ENCODE measurements at regions not wholly inside any gene's neighbourhood (a gene's known extent, or its start where the extent isn't known, plus 50 kb on each side); places are given as distances from the start of the nearest gene placed in this dataset.

- TF ChIP-seq EZH2phosphoT487 (IDR thresholded peaks at IDR 0.05; ENCODE audit: borderline replicate concordance) (no peak), CTCF (conservative IDR thresholded peaks at IDR 0.05; ENCODE audit: low read length) (no peak)
- H3K9me2 ChIP-seq (replicated peaks; ENCODE audit: low read depth, low read length) = no peaks in the 10 kb centered on the region
Observed at GRCh38 chr10:85477979-85478378, 888.6 kb downstream of the GRID1 start.

GRCh38 chr10:85490431-85490830, 876.2 kb downstream of the GRID1 start:
- Histone ChIP-seq H4K20me1 (ENCODE audit: insufficient read depth, low read length, poor library complexity, severe bottlenecking) (no peaks in the 10 kb centered on the region), H3K9ac (ENCODE audit: low read depth, low read length, poor library complexity, severe bottlenecking) (no peak overlapping the region), H2AFZ (ENCODE audit: low read length) (no peak overlapping the region), H3K4me3 (ENCODE audit: low read length, poor library complexity, severe bottlenecking) (no peak overlapping the region), H3K36me3 (ENCODE audit: insufficient read depth, low read length) (no peaks in the 10 kb centered on the region), H3K4me2 (ENCODE audit: low read depth, low read length, poor library complexity, severe bottlenecking) (no peak overlapping the region), H3F3A (ENCODE audit: low read depth) (no peaks in the 10 kb centered on the region), H3K79me2 (ENCODE audit: insufficient read depth, low read length) (no peaks in the 10 kb centered on the region), H3K9me3 (ENCODE audit: insufficient read depth, low read depth, low read length) (no peaks in the 10 kb centered on the region), H3K4me1 (ENCODE audit: insufficient read depth, low read length, poor library complexity, severe bottlenecking) (no peaks in the 10 kb centered on the region), H3K27me3 (ENCODE audit: insufficient read depth, low read length, poor library complexity, severe bottlenecking) (no peaks in the 10 kb centered on the region), H3K9me2 (replicated peaks; ENCODE audit: low read depth, low read length) (no peaks in the 10 kb centered on the region; the same call in 1 of the 2 replicates)
- TF ChIP-seq EZH2phosphoT487 (IDR thresholded peaks at IDR 0.05; ENCODE audit: borderline replicate concordance) (no peak), CTCF (conservative IDR thresholded peaks at IDR 0.05; ENCODE audit: low read length) (no peak)

More at GRCh38 chr10:85477979-85478378, 888.6 kb downstream of the GRID1 start:
- no peaks in the 10 kb centered on the region for H4K20me1 ChIP-seq (ENCODE audit: insufficient read depth, low read length, poor library complexity, severe bottlenecking)
- H3K36me3 ChIP-seq (ENCODE audit: insufficient read depth, low read length) = no peaks in the 10 kb centered on the region
- no peak overlapping the region for H2AFZ ChIP-seq (ENCODE audit: low read length)
- H3K9ac ChIP-seq (ENCODE audit: low read depth, low read length, poor library complexity, severe bottlenecking) = no peak overlapping the region
- H3K4me2 ChIP-seq (ENCODE audit: low read depth, low read length, poor library complexity, severe bottlenecking) = no peak overlapping the region
- H3K9me3 ChIP-seq (ENCODE audit: insufficient read depth, low read depth, low read length) = no peaks in the 10 kb centered on the region
- H3K4me3 ChIP-seq (ENCODE audit: low read length, poor library complexity, severe bottlenecking) = no peak overlapping the region
- no peaks in the 10 kb centered on the region for H3K79me2 ChIP-seq (ENCODE audit: insufficient read depth, low read length)
- no peaks in the 10 kb centered on the region for H3K4me1 ChIP-seq (ENCODE audit: insufficient read depth, low read length, poor library complexity, severe bottlenecking)
- H3K27me3 ChIP-seq (ENCODE audit: insufficient read depth, low read length, poor library complexity, severe bottlenecking) = no peaks in the 10 kb centered on the region
- no peaks in the 10 kb centered on the region for H3F3A ChIP-seq (ENCODE audit: low read depth)

GRCh38 chr10:85491652-85492051, 874.9 kb downstream of the GRID1 start:
- Histone ChIP-seq H3K9ac (ENCODE audit: low read depth, low read length, poor library complexity, severe bottlenecking) (no peak overlapping the region), H3K9me2 (replicated peaks; ENCODE audit: low read depth, low read length) (no peaks in the 10 kb centered on the region; the same call in 1 of the 2 replicates), H2AFZ (ENCODE audit: low read length) (no peak overlapping the region), H3K79me2 (ENCODE audit: insufficient read depth, low read length) (no peaks in the 10 kb centered on the region), H4K20me1 (ENCODE audit: insufficient read depth, low read length, poor library complexity, severe bottlenecking) (no peaks in the 10 kb centered on the region), H3F3A (ENCODE audit: low read depth) (no peaks in the 10 kb centered on the region), H3K4me2 (ENCODE audit: low read depth, low read length, poor library complexity, severe bottlenecking) (no peak overlapping the region), H3K4me1 (ENCODE audit: insufficient read depth, low read length, poor library complexity, severe bottlenecking) (no peaks in the 10 kb centered on the region), H3K36me3 (ENCODE audit: insufficient read depth, low read length) (no peaks in the 10 kb centered on the region), H3K27me3 (ENCODE audit: insufficient read depth, low read length, poor library complexity, severe bottlenecking) (no peaks in the 10 kb centered on the region), H3K9me3 (ENCODE audit: insufficient read depth, low read depth, low read length) (no peaks in the 10 kb centered on the region), H3K4me3 (ENCODE audit: low read length, poor library complexity, severe bottlenecking) (no peak overlapping the region)
- TF ChIP-seq EZH2phosphoT487 (IDR thresholded peaks at IDR 0.05; ENCODE audit: borderline replicate concordance) (no peak), CTCF (conservative IDR thresholded peaks at IDR 0.05; ENCODE audit: low read length) (no peak)

All from Loucy (cell line).